SK-N-SH treated with all-trans-retinoic acid at 6 μM for 48 hours (cell line): ENCODE measurements at regions not wholly inside any gene's neighbourhood (a gene's known extent, or its start where the extent isn't known, plus 50 kb on each side); places are given as distances from the start of the nearest gene placed in this dataset.

Source experiments
- ATAC-seq: fragments of 200-7000 bp; cut with Tn5 transposase; 3 replicates; pipeline ENCODE4 v1.9.1; 2020; ENCODE audit warnings: mild to moderate bottlenecking, moderate library complexity
- ARNTL ChIP-seq: fragments of 450-650 bp; formaldehyde crosslinking; IDR thresholded peaks from 2 replicates; pipeline ENCODE4 v1.5.0; 2020; ENCODE audit warnings: low read depth, mild to moderate bottlenecking, moderate library complexity, borderline replicate concordance
- BACH2 ChIP-seq: fragments of 250-450 bp; sonication (Bioruptor Pico); IDR thresholded peaks from 2 replicates; pipeline ENCODE4 v1.9.0; 2021; ENCODE audit warnings: mild to moderate bottlenecking, borderline replicate concordance
- CREB5 ChIP-seq: fragments of 250-450 bp; sonication (Bioruptor Pico); IDR thresholded peaks from 2 replicates; pipeline ENCODE4 v1.5.1; 2020; ENCODE audit warnings: low read depth, mild to moderate bottlenecking, moderate library complexity
- CSDC2 ChIP-seq: fragments of 250-450 bp; sonication (Bioruptor Pico); IDR thresholded peaks from 2 replicates; pipeline ENCODE4 v1.5.0; 2020; ENCODE audit warnings: mild to moderate bottlenecking, moderate library complexity
- CSRNP3 ChIP-seq: fragments of 250-450 bp; sonication (Bioruptor Pico); IDR thresholded peaks from 2 replicates; pipeline ENCODE4 v1.5.1; 2021; ENCODE audit warnings: mild to moderate bottlenecking, moderate library complexity
- ESRRG ChIP-seq: fragments of 250-450 bp; sonication (Bioruptor Pico); IDR thresholded peaks from 2 replicates; pipeline ENCODE4 v1.6.1; 2021; ENCODE audit warnings: mild to moderate bottlenecking
- GLIS3 ChIP-seq: fragments of 250-450 bp; sonication (Bioruptor Pico); IDR thresholded peaks from 2 replicates; pipeline ENCODE4 v1.5.0; 2020; ENCODE audit warnings: mild to moderate bottlenecking, moderate library complexity
- ISL1 ChIP-seq: fragments of 250-450 bp; sonication (Bioruptor Pico); IDR thresholded peaks from 2 replicates; pipeline ENCODE4 v2.1.2; 2022; ENCODE audit warnings: mild to moderate bottlenecking, moderate library complexity
- OSR1 ChIP-seq: fragments of 250-450 bp; sonication (Bioruptor Pico); IDR thresholded peaks from 2 replicates; pipeline ENCODE4 v1.8.0; 2022; ENCODE audit warnings: moderate library complexity, mild to moderate bottlenecking, inconsistent platforms
- PATZ1 ChIP-seq: fragments of 250-450 bp; sonication (Bioruptor Pico); IDR thresholded peaks from 2 replicates; pipeline ENCODE4 v1.8.0; 2020; ENCODE audit warnings: mild to moderate bottlenecking, moderate library complexity, borderline replicate concordance
- POU6F1 ChIP-seq: fragments of 250-450 bp; sonication (Bioruptor Pico); IDR thresholded peaks from 2 replicates; pipeline ENCODE4 v1.8.0; 2021; ENCODE audit warnings: low read depth, mild to moderate bottlenecking, moderate library complexity, borderline replicate concordance
- RARB ChIP-seq: fragments of 250-450 bp; sonication (Bioruptor Pico); IDR thresholded peaks from 2 replicates; pipeline ENCODE4 v1.8.0; 2021; ENCODE audit warnings: mild to moderate bottlenecking, moderate library complexity
- SNAI2 ChIP-seq: fragments of 250-450 bp; sonication (Bioruptor Pico); IDR thresholded peaks from 2 replicates; pipeline ENCODE4 v1.5.0; 2020; ENCODE audit warnings: mild to moderate bottlenecking, moderate library complexity
- TCF4 ChIP-seq: fragments of 250-450 bp; sonication (Bioruptor Pico); IDR thresholded peaks from 2 replicates; pipeline ENCODE4 v1.8.0; 2021; ENCODE audit warnings: mild to moderate bottlenecking, moderate library complexity, borderline replicate concordance
- TOX ChIP-seq: fragments of 250-450 bp; sonication (Bioruptor Pico); IDR thresholded peaks from 2 replicates; pipeline ENCODE4 v1.8.0; 2021; ENCODE audit warnings: mild to moderate bottlenecking, moderate library complexity, borderline replicate concordance
- TSHZ2 ChIP-seq: fragments of 250-450 bp; sonication (Bioruptor Pico); IDR thresholded peaks from 2 replicates; pipeline ENCODE4 v1.5.0; 2020; ENCODE audit warnings: mild to moderate bottlenecking, moderate library complexity
- ZC3H10 ChIP-seq: fragments of 250-450 bp; sonication (Bioruptor Pico); IDR thresholded peaks from 2 replicates; pipeline ENCODE4 v1.5.1; 2021; ENCODE audit warnings: mild to moderate bottlenecking, moderate library complexity
- ZFP3 ChIP-seq: fragments of 250-450 bp; sonication (Bioruptor Pico); IDR thresholded peaks from 2 replicates; pipeline ENCODE4 v1.5.0; 2020; ENCODE audit warnings: mild to moderate bottlenecking, moderate library complexity
- ZFP30 ChIP-seq: fragments of 450-650 bp; formaldehyde crosslinking; IDR thresholded peaks from 2 replicates; pipeline ENCODE4 v1.5.0; 2022; ENCODE audit warnings: mild to moderate bottlenecking, moderate library complexity
- ZNF565 ChIP-seq: fragments of 450-650 bp; formaldehyde crosslinking; conservative IDR thresholded peaks from 2 replicates; pipeline ENCODE4 v1.5.0; 2020; ENCODE audit warnings: low read depth, mild to moderate bottlenecking, moderate library complexity
- ZNF70 ChIP-seq: fragments of 450-650 bp; formaldehyde crosslinking; IDR thresholded peaks from 2 replicates; pipeline ENCODE4 v1.5.0; 2020; ENCODE audit warnings: mild to moderate bottlenecking, moderate library complexity
- ZNF8 ChIP-seq: fragments of 450-650 bp; formaldehyde crosslinking; IDR thresholded peaks from 2 replicates; pipeline ENCODE4 v1.5.0; 2020; ENCODE audit warnings: mild to moderate bottlenecking, moderate library complexity

- no peak for ATAC-seq
- TF ChIP-seq TCF4 (CRISPR knock-in tag): no peak
- no peak for TF ChIP-seq RARB (CRISPR knock-in tag)
- no peak for TF ChIP-seq GLIS3
- no peak for TF ChIP-seq ZFP30 (CRISPR knock-in tag)
- TF ChIP-seq CSRNP3 (CRISPR knock-in tag): no peak
- no peak for TF ChIP-seq ESRRG (CRISPR knock-in tag)
- TF ChIP-seq TSHZ2 (CRISPR knock-in tag): no peak
- no peak for TF ChIP-seq POU6F1
- TF ChIP-seq ZNF70 (CRISPR knock-in tag): no peak
- no peak for TF ChIP-seq ARNTL
- no peak for TF ChIP-seq PATZ1 (CRISPR knock-in tag)
- TF ChIP-seq ISL1 (CRISPR knock-in tag): no peak
- no peak for TF ChIP-seq CREB5 (CRISPR knock-in tag)
- TF ChIP-seq ZFP3 (CRISPR knock-in tag): no peak
- no peak for TF ChIP-seq BACH2 (CRISPR knock-in tag)
- TF ChIP-seq TOX (CRISPR knock-in tag): no peak
- no peak for TF ChIP-seq SNAI2 (CRISPR knock-in tag)
- TF ChIP-seq OSR1 (CRISPR knock-in tag): no peak
- no peak for TF ChIP-seq ZNF8
- TF ChIP-seq ZC3H10 (CRISPR knock-in tag): no peak
- TF ChIP-seq, all 23 proteins: peak for 0
Measured at GRCh38 chr2:5021136-5021535, 671.0 kb upstream of the SOX11 start.

GRCh38 chr2:5022061-5022460, 670.1 kb upstream of the SOX11 start:
- ATAC-seq: no peak
- TF ChIP-seq TSHZ2 (CRISPR knock-in tag) (no peak), CSDC2 (no peak), CREB5 (CRISPR knock-in tag) (no peak), GLIS3 (no peak), ZNF565 (CRISPR knock-in tag) (no peak), ZFP3 (CRISPR knock-in tag) (no peak), ZFP30 (CRISPR knock-in tag) (no peak), RARB (CRISPR knock-in tag) (no peak), POU6F1 (no peak), PATZ1 (CRISPR knock-in tag) (no peak), ISL1 (CRISPR knock-in tag) (no peak), TCF4 (CRISPR knock-in tag) (no peak)
